HCT116 (cell line): ENCODE measurements at regions not wholly inside any gene's neighbourhood (a gene's known extent, or its start where the extent isn't known, plus 50 kb on each side); places are given as distances from the start of the nearest gene placed in this dataset.
"Not testable (repeated sequence)": the region's sequence is repeated elsewhere in the genome, so short reads cannot be mapped to it uniquely, and the experiment has no call there.

Experiments
- CBX3 ChIP-seq: IDR thresholded peaks from 2 replicates; pipeline ENCODE4 v1.6.1; 2012; ENCODE audit warnings: low read depth
- ELF1 ChIP-seq: IDR thresholded peaks from 2 replicates; pipeline ENCODE4 v1.6.1; 2012; ENCODE audit warnings: low read depth, borderline replicate concordance
- EZH2 ChIP-seq: fragments of 200-600 bp; sonication (generic); IDR thresholded peaks from 2 replicates; pipeline ENCODE4 v1.6.1; 2017; ENCODE audit warnings: antibody characterized with exemption, mixed run types
- EZH2phosphoT487 ChIP-seq: fragments of 200-600 bp; IDR thresholded peaks from 2 replicates; pipeline ENCODE4 v1.6.1; 2018; ENCODE audit warnings: antibody characterized with exemption, borderline replicate concordance
- JUND ChIP-seq: IDR thresholded peaks from 2 replicates; pipeline ENCODE4 v1.6.1; 2012
- POLR2A ChIP-seq: IDR thresholded peaks from 2 replicates; pipeline ENCODE4 v1.7.0; 2011; ENCODE audit warnings: borderline replicate concordance; ENCODE audit not compliant: insufficient read depth, insufficient read length; ENCODE audit errors: extremely low read depth
- RAD21 ChIP-seq: IDR thresholded peaks from 2 replicates; pipeline ENCODE4 v1.6.1; 2012; ENCODE audit warnings: low read depth, mild to moderate bottlenecking
- TCF7L2 ChIP-seq: IDR thresholded peaks from 2 replicates; pipeline ENCODE4 v1.7.0; 2011; ENCODE audit warnings: borderline replicate concordance, inconsistent platforms; ENCODE audit not compliant: insufficient read depth, insufficient read length; ENCODE audit errors: extremely low read depth
- ZFX ChIP-seq: fragments of 450-650 bp; IDR thresholded peaks from 2 replicates; pipeline ENCODE4 v1.6.1; 2017
- TF ChIP-seq, protein P1 (sequence below): IDR thresholded peaks from 2 replicates; pipeline ENCODE4 v1.6.1; 2012
- TF ChIP-seq, protein P2 (sequence below): IDR thresholded peaks from 2 replicates; pipeline ENCODE4 v1.6.1; 2012
- TF ChIP-seq, protein P3 (sequence below), 3 experiments: fragments of 200-600 bp in 1 of 3; sonication (generic) in 1 of 3; IDR thresholded peaks in 2 of 3; conservative IDR thresholded peaks in 1 of 3; 2 replicates each; pipeline ENCODE4 v1.5.1; 2012 to 2017; ENCODE audit warnings: low read depth in 2 of 3, low read length in 2 of 3, antibody characterized with exemption in 1 of 3, borderline replicate concordance in 1 of 3, control low read depth in 1 of 3, mild to moderate bottlenecking in 1 of 3, mixed read lengths in 1 of 3, mixed run types in 1 of 3, moderate library complexity in 1 of 3; ENCODE audit not compliant: insufficient read depth in 1 of 3
- TF ChIP-seq, protein P4 (sequence below): IDR thresholded peaks from 2 replicates; pipeline ENCODE4 v1.6.1; 2012; ENCODE audit warnings: low read depth

DNA sequence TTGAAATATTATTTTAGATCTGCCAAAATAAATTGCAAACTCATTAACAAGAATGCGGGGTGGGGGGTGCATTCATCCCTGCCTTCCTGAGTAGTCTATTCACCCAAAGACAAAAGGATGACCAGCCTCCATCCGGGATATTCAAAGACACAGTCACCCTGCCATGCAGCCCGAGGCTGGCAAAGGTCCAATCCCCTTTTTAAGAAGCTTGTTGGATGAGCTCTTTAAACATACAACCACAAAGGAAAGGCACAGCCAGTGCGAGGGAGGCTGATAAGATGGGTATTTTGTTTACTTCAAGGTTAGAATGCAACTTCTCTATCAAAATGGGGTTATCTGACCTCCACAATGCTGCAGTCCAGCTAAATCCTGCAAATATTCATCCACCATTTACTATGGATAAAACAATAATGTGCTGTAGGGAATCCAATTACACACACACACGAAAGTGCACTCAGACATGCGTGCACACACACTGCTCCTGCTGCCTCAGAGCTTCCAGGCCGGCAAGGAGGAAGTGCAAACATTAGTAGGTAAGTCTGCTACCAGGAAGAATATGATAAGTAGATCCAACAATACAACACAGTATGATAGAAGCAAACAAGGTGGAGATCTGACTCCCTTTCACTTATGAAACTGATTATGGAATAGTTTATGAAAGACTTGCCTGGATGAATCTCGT is 133.6 kb downstream of the CCDC74A start:
- not testable (repeated sequence) for TF ChIP-seq JUND, RAD21, EZH2phosphoT487, POLR2A, ELF1, TCF7L2, EZH2, ZFX, CBX3
- TF ChIP-seq, protein P1, sequence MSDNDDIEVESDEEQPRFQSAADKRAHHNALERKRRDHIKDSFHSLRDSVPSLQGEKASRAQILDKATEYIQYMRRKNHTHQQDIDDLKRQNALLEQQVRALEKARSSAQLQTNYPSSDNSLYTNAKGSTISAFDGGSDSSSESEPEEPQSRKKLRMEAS = not testable (repeated sequence)
- TF ChIP-seq, protein P2, sequence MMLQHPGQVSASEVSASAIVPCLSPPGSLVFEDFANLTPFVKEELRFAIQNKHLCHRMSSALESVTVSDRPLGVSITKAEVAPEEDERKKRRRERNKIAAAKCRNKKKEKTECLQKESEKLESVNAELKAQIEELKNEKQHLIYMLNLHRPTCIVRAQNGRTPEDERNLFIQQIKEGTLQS = not testable (repeated sequence)
- TF ChIP-seq, protein P3, sequence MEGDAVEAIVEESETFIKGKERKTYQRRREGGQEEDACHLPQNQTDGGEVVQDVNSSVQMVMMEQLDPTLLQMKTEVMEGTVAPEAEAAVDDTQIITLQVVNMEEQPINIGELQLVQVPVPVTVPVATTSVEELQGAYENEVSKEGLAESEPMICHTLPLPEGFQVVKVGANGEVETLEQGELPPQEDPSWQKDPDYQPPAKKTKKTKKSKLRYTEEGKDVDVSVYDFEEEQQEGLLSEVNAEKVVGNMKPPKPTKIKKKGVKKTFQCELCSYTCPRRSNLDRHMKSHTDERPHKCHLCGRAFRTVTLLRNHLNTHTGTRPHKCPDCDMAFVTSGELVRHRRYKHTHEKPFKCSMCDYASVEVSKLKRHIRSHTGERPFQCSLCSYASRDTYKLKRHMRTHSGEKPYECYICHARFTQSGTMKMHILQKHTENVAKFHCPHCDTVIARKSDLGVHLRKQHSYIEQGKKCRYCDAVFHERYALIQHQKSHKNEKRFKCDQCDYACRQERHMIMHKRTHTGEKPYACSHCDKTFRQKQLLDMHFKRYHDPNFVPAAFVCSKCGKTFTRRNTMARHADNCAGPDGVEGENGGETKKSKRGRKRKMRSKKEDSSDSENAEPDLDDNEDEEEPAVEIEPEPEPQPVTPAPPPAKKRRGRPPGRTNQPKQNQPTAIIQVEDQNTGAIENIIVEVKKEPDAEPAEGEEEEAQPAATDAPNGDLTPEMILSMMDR (IDR thresholded peaks at IDR 0.05 in 2 of 3, conservative IDR thresholded peaks at IDR 0.05 in 1 of 3; ENCODE audit: borderline replicate concordance in 1 of 3, insufficient read depth in 1 of 3, low read depth in 2 of 3, low read length in 2 of 3) = not testable (repeated sequence)
- TF ChIP-seq, protein P4, sequence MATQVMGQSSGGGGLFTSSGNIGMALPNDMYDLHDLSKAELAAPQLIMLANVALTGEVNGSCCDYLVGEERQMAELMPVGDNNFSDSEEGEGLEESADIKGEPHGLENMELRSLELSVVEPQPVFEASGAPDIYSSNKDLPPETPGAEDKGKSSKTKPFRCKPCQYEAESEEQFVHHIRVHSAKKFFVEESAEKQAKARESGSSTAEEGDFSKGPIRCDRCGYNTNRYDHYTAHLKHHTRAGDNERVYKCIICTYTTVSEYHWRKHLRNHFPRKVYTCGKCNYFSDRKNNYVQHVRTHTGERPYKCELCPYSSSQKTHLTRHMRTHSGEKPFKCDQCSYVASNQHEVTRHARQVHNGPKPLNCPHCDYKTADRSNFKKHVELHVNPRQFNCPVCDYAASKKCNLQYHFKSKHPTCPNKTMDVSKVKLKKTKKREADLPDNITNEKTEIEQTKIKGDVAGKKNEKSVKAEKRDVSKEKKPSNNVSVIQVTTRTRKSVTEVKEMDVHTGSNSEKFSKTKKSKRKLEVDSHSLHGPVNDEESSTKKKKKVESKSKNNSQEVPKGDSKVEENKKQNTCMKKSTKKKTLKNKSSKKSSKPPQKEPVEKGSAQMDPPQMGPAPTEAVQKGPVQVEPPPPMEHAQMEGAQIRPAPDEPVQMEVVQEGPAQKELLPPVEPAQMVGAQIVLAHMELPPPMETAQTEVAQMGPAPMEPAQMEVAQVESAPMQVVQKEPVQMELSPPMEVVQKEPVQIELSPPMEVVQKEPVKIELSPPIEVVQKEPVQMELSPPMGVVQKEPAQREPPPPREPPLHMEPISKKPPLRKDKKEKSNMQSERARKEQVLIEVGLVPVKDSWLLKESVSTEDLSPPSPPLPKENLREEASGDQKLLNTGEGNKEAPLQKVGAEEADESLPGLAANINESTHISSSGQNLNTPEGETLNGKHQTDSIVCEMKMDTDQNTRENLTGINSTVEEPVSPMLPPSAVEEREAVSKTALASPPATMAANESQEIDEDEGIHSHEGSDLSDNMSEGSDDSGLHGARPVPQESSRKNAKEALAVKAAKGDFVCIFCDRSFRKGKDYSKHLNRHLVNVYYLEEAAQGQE = not testable (repeated sequence)
